HL-60 (cell line): ENCODE measurements at regions not wholly inside any gene's neighbourhood (a gene's known extent, or its start where the extent isn't known, plus 50 kb on each side); places are given as distances from the start of the nearest gene placed in this dataset.

Experiments used
- DNase-seq, 2 experiments: peaks; one replicate each; pipeline ENCODE4 v3.0.0-alpha.2; 2010 to 2020; ENCODE audit warnings: low read depth in 1 of 2, low spot score in 1 of 2
- H3K27ac ChIP-seq: fragments of 250-450 bp; sonication (Bioruptor Pico); replicated peaks from 2 replicates; pipeline ENCODE4 v1.5.1; 2020; ENCODE audit warnings: mild to moderate bottlenecking, moderate library complexity
- H3K27me3 ChIP-seq: fragments of 250-450 bp; sonication (Bioruptor Pico); 2 replicates; pipeline ENCODE4 v1.5.1; 2021; ENCODE audit warnings: mild to moderate bottlenecking, moderate library complexity; ENCODE audit not compliant: insufficient read depth, poor library complexity, severe bottlenecking
- H3K4me3 ChIP-seq: replicated peaks from 2 replicates; pipeline ENCODE4 v1.5.1; 2011; ENCODE audit warnings: mild to moderate bottlenecking, control low read depth, low read length; ENCODE audit not compliant: insufficient read depth
- GABPA ChIP-seq: IDR thresholded peaks from 2 replicates; pipeline ENCODE4 v1.6.1; 2012; ENCODE audit warnings: low read depth
- POLR2AphosphoS5 ChIP-seq: IDR thresholded peaks from 2 replicates; pipeline ENCODE4 v1.6.1; 2012; ENCODE audit warnings: low read depth
- REST ChIP-seq: IDR thresholded peaks from 2 replicates; pipeline ENCODE4 v1.6.1; 2012; ENCODE audit warnings: low read depth; ENCODE audit not compliant: insufficient replicate concordance
- SPI1 ChIP-seq: IDR thresholded peaks from 2 replicates; pipeline ENCODE4 v1.6.1; 2012; ENCODE audit warnings: low read depth, mild to moderate bottlenecking, borderline replicate concordance
- TF ChIP-seq, protein P1 (sequence below): IDR thresholded peaks from one replicate; pipeline ENCODE4 v1.5.1; 2011; ENCODE audit warnings: low read length, control low read depth, inconsistent platforms; ENCODE audit not compliant: insufficient read depth

DNA sequence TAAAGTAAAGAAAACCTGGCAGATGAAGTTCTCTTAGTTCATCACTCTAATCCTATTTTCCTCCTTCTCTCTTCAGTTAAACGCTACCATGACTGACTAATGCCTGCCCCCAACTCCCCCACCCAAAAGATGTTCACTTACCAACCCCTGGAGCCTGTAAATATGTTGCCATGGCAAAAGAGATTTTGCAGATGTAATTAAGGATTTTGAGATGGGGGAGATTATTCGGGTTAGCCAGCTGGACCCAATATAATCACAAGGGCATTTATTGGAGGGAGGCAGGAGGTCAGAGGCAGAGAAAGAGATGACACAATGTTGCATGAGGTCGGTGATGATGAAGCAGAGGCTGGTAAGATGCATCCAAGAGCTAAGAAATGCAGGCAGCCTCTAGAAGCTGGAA lies 69.3 kb upstream of the PPP2R5A start:
- DNase-seq, result no peak
- no peak overlapping the region for H3K27ac ChIP-seq
- H3K27me3 ChIP-seq, result no peaks in the 10 kb centered on the region
- TF ChIP-seq, protein P1, sequence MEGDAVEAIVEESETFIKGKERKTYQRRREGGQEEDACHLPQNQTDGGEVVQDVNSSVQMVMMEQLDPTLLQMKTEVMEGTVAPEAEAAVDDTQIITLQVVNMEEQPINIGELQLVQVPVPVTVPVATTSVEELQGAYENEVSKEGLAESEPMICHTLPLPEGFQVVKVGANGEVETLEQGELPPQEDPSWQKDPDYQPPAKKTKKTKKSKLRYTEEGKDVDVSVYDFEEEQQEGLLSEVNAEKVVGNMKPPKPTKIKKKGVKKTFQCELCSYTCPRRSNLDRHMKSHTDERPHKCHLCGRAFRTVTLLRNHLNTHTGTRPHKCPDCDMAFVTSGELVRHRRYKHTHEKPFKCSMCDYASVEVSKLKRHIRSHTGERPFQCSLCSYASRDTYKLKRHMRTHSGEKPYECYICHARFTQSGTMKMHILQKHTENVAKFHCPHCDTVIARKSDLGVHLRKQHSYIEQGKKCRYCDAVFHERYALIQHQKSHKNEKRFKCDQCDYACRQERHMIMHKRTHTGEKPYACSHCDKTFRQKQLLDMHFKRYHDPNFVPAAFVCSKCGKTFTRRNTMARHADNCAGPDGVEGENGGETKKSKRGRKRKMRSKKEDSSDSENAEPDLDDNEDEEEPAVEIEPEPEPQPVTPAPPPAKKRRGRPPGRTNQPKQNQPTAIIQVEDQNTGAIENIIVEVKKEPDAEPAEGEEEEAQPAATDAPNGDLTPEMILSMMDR, result no peak
- TF ChIP-seq GABPA, result no peak
- no peak for TF ChIP-seq REST
- no peak for TF ChIP-seq SPI1
- no peak for TF ChIP-seq POLR2AphosphoS5
- H3K4me3 ChIP-seq, result no peak overlapping the region

- no peak overlapping the region for H3K27ac ChIP-seq
- DNase-seq, result no peak
These were observed 67.6 kb upstream of the PPP2R5A start for GRCh38 chr1:212217633-212218032.

DNA sequence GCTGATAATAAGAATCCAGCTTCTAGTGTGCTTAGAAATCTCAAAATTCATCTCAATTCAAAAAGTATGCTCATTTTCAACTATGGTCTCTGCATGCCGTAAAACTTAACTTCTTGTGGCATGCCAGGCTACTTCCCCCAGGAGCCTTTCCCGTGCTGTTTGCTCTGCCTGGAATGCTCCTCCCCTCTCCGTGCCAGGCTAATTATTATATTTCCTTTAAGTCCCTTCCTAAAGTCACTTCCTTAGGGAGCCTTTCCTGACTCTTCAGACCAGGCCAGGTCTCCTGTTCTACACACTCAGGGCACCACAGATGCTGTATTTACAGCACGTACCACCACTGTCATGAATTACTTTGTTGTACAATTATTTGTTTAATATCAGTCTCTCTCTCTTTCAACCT lies 67.1 kb upstream of the PPP2R5A start:
- Histone ChIP-seq H3K4me3 (no peak overlapping the region), H3K27ac (no peak overlapping the region), H3K27me3 (no peaks in the 10 kb centered on the region)
- TF ChIP-seq GABPA (no peak), SPI1 (no peak), POLR2AphosphoS5 (no peak), REST (no peak)
- TF ChIP-seq, protein P1, result no peak
- DNase-seq, result no peak

More at GRCh38 chr1:212217633-212218032, 67.6 kb upstream of the PPP2R5A start:
- Histone ChIP-seq H3K27me3 (no peaks in the 10 kb centered on the region), H3K4me3 (no peak overlapping the region)
- TF ChIP-seq REST (no peak), GABPA (no peak), POLR2AphosphoS5 (no peak)

DNA sequence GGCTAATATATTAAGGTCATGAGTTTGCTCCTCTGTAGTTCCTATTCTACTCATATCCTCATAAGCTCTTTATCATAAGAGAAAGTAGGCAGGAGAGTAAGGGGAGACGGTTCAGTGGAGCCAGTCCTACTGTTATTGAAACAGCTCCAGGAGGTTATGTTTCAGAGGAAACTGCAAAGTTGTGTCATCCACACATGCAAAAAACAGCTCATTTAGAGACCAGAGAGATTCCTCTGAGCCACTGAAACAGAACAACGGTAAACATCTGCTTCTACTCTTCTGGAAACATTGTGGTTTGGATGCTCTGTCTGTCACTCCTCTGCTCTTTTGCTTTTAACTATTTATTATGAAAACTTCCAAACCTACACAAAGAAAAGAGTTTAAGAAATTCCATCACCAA lies 66.3 kb upstream of the PPP2R5A start:
- no peak for TF ChIP-seq REST
- no peak overlapping the region for H3K4me3 ChIP-seq
- H3K27ac ChIP-seq, result no peak overlapping the region
- peak in 1 of 2 experiments; percentile 13 for DNase-seq
- no peaks in the 10 kb centered on the region for H3K27me3 ChIP-seq
